LNCAP (cell line): ENCODE measurements at regions not wholly inside any gene's neighbourhood (a gene's known extent, or its start where the extent isn't known, plus 50 kb on each side); places are given as distances from the start of the nearest gene placed in this dataset.
A peak's percentile ranks its signal among the peaks of the same experiment; 100 is the strongest.

ENCODE experiments used
- TF ChIP-seq, protein P1 (sequence below): fragments of 450-650 bp; IDR thresholded peaks from 2 replicates; pipeline ENCODE4 v1.5.1; 2017; ENCODE audit warnings: mild to moderate bottlenecking

DNA sequence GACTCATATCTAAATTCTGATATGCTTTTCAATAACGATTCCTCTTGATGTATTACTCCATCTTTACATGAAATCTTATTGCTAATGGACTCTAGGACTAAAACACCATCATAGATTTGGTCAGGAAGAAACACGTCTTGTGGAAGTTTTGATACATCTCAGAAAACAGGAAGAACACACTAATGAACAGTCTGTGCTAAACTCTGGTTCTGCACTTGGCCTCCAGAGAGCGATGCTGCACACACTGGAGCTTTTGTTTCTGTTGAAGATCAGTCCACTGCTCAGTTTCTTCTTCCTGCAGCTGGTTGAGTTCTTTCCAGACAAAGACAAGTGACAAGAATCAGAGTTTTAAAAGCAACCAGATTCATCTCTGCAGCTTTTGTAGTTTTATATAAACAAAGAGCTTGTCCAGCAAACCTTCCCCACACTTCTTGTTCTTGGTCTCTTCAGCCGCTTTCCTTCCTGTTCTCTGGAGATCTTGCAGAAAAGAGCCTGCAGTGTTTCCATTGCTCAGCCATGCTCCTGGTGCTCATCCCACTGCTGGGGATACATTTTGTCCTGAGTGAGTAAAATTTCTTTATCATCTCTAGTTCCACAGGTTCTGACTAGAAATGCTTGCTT is 229.1 kb upstream of the OR4E1 start:
- TF ChIP-seq, protein P1, sequence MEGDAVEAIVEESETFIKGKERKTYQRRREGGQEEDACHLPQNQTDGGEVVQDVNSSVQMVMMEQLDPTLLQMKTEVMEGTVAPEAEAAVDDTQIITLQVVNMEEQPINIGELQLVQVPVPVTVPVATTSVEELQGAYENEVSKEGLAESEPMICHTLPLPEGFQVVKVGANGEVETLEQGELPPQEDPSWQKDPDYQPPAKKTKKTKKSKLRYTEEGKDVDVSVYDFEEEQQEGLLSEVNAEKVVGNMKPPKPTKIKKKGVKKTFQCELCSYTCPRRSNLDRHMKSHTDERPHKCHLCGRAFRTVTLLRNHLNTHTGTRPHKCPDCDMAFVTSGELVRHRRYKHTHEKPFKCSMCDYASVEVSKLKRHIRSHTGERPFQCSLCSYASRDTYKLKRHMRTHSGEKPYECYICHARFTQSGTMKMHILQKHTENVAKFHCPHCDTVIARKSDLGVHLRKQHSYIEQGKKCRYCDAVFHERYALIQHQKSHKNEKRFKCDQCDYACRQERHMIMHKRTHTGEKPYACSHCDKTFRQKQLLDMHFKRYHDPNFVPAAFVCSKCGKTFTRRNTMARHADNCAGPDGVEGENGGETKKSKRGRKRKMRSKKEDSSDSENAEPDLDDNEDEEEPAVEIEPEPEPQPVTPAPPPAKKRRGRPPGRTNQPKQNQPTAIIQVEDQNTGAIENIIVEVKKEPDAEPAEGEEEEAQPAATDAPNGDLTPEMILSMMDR = no peak

DNA sequence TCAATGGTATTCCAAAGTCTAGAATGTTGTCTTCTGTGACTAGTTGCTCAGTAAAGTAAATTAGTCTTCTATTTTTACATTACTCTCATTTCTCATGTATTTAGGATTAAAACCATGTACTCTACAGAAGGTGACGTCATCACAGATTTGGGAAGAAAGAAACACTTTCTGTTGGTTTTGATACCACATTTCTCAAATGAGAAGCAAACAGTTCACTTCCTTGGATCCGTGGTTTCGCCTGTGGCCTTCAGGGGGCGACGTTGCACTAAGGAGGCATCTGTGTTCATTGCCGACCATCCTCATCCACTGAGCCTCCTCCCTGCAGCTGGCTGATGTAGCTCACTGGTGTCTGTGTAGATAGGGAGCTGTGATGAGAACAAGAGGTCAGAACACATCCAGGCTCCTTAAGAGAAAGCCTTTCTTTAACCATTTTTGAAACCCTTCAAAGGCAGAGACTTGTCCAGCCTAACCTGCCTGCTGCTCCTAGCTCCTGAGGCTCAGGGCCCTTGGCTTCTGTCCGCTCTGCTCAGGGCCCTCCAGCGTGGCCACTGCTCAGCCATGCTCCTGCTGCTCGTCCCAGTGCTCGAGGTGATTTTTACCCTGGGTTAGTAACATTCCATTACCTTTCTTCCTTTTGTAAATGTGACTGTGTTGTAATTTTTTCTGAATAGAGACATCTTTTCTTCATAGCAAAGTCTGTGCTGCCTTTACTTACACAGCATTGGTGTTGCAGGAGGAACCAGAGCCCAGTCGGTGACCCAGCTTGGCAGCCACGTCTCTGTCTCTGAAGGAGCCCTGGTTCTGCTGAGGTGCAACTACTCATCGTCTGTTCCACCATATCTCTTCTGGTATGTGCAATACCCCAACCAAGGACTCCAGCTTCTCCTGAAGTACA is 220.6 kb upstream of the OR4E1 start:
- TF ChIP-seq, protein P1 = peak; percentile 40; the same call in 1 of the 2 replicates

- TF ChIP-seq, protein P1 = no peak
Observed at GRCh38 chr14:21891921-21892320, 218.3 kb upstream of the OR4E1 start.

GRCh38 chr14:21884995-21885394 is 211.4 kb upstream of the OR4E1 start:
- TF ChIP-seq, protein P1 = no peak

- TF ChIP-seq, protein P1 = no peak
Observed at GRCh38 chr14:21882226-21882625, 208.6 kb upstream of the OR4E1 start.

DNA sequence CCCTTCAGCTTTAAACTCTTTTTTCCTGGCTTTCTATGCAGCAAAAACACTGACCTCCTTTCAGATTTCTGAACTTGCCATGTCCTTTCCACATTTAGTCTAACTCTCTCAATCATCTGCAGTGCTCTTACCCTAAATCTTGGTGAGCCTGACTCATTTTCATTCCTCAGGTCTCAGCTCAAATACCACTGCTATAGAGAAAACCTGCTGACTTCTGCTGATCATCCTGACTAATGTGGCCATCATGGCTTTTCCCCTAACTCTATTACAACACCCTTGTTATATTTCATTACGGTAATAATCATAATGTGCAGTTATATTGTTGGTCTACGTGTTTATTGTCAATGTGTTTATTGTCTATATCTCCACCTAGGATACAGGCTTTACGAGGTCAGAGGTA is 207.3 kb upstream of the OR4E1 start:
- TF ChIP-seq, protein P1 = no peak

- TF ChIP-seq, protein P1 = no peak
Observed at GRCh38 chr14:21875791-21876190, 202.2 kb upstream of the OR4E1 start.
